Endothelial cell of umbilical vein (primary cell): ENCODE measurements at regions not wholly inside any gene's neighbourhood (a gene's known extent, or its start where the extent isn't known, plus 50 kb on each side); places are given as distances from the start of the nearest gene placed in this dataset.

Experiments
- BruUV-seq: library from RNA; stranded (reverse); fragments of 400-500 nt; replicated peaks from 2 replicates; lab custom pipeline; 2021; lab: Mats Ljungman, UMichigan
- CTCF ChIA-PET: fragments of 300-600, 350-600 bp; sonication (Branson Sonifier 250); formaldehyde crosslinking; loops from one replicate; lab custom pipeline; 2021; ENCODE audit warnings: antibody characterized with exemption, inconsistent platforms; lab: Charles Lee
- POLR2A ChIA-PET: fragments of 300-600, 350-600 bp; sonication (Branson Sonifier 250); formaldehyde crosslinking; loops from one replicate; lab custom pipeline; 2021; ENCODE audit warnings: antibody characterized with exemption, inconsistent platforms; lab: Charles Lee
- DNase-seq: peaks from one replicate; pipeline ENCODE4 v3.0.0-alpha.2; 2011; ENCODE audit warnings: low read depth, low spot score
- FAIRE-seq: peaks from 2 replicates; lab custom pipeline; 2011; peaks lifted over from hg19 to GRCh38; lab: Jason Lieb, UNC
- H2AFZ ChIP-seq: 2 replicates; pipeline ENCODE4 v1.6.0; 2012; ENCODE audit warnings: low read depth, low read length, control low read depth, inconsistent platforms
- H3K27ac ChIP-seq: 2 replicates; pipeline ENCODE4 v1.5.1; 2011; ENCODE audit warnings: low read depth, mild to moderate bottlenecking, control low read depth, low read length, moderate library complexity; ENCODE audit not compliant: insufficient read depth
- H3K27me3 ChIP-seq, 2 experiments: 2 replicates each; pipeline versions ENCODE4 v1.6.0 to v1.6.1; 2011; ENCODE audit warnings: low read length in 2 of 2, mixed read lengths in 1 of 2; ENCODE audit not compliant: control insufficient read depth in 2 of 2, insufficient read depth in 2 of 2
- H3K36me3 ChIP-seq, 2 experiments: 2 replicates in 1 of 2; 3 replicates in 1 of 2; pipeline ENCODE4 v1.5.1; 2011; ENCODE audit warnings: low read length in 2 of 2, mild to moderate bottlenecking in 1 of 2, moderate library complexity in 1 of 2; ENCODE audit not compliant: control insufficient read depth in 2 of 2, insufficient read depth in 2 of 2; ENCODE audit errors: extremely low read depth in 1 of 2
- H3K4me1 ChIP-seq: 3 replicates; pipeline ENCODE4 v1.5.1; 2011; ENCODE audit warnings: mild to moderate bottlenecking, low read length; ENCODE audit not compliant: control insufficient read depth, insufficient read depth; ENCODE audit errors: extremely low read depth
- H3K4me2 ChIP-seq: 2 replicates; pipeline ENCODE4 v1.6.1; 2011; ENCODE audit warnings: low read length, control low read depth, mixed read lengths; ENCODE audit not compliant: insufficient read depth
- H3K4me3 ChIP-seq, 3 experiments: fragments of 200-600 bp in 1 of 3; sonication (generic), shearing (Covaris generic) in 1 of 3; replicated peaks in 1 of 3; 2 replicates each; pipeline ENCODE4 v1.5.1; 2011 to 2016; ENCODE audit warnings: control low read depth in 3 of 3, low read length in 3 of 3, mild to moderate bottlenecking in 2 of 3, inconsistent platforms in 1 of 3, low read depth in 1 of 3, moderate library complexity in 1 of 3; ENCODE audit not compliant: insufficient read depth in 1 of 3
- H3K79me2 ChIP-seq: 2 replicates; pipeline ENCODE4 v1.6.0; 2012; ENCODE audit warnings: low read length, inconsistent platforms; ENCODE audit not compliant: control insufficient read depth, insufficient read depth
- H3K9ac ChIP-seq: replicated peaks from 2 replicates; pipeline ENCODE3; 2011; ENCODE audit warnings: low read length, control low read depth; ENCODE audit not compliant: insufficient read depth; ENCODE audit errors: extremely low read depth
- H3K9me1 ChIP-seq: replicated peaks from 3 replicates; pipeline ENCODE4 v1.6.0; 2011; ENCODE audit warnings: mild to moderate bottlenecking, low read length; ENCODE audit not compliant: control insufficient read depth, insufficient read depth; ENCODE audit errors: extremely low read depth
- H3K9me3 ChIP-seq: replicated peaks from 2 replicates; pipeline ENCODE4 v1.5.1; 2012; ENCODE audit warnings: low read length, inconsistent platforms; ENCODE audit not compliant: control insufficient read depth, insufficient read depth
- H4K20me1 ChIP-seq: replicated peaks from 2 replicates; pipeline ENCODE3; 2011; ENCODE audit warnings: mild to moderate bottlenecking, low read length; ENCODE audit not compliant: control insufficient read depth, insufficient read depth; ENCODE audit errors: extremely low read depth
- CTCF ChIP-seq, 2 donors: IDR thresholded peaks; 1 replicate in 1 of 2; 2 replicates in 1 of 2; pipeline ENCODE4 v1.5.1; 2011; ENCODE audit warnings: low read length in 2 of 2, mild to moderate bottlenecking in 2 of 2, moderate library complexity in 2 of 2, control low read depth in 1 of 2, inconsistent platforms in 1 of 2, low read depth in 1 of 2; ENCODE audit not compliant: insufficient read depth in 1 of 2; ENCODE audit errors: extremely low read depth in 1 of 2
- EZH2 ChIP-seq: IDR thresholded peaks from 2 replicates; pipeline ENCODE4 v1.6.1; 2012; ENCODE audit warnings: borderline replicate concordance, low read depth, mild to moderate bottlenecking, moderate library complexity, low read length, inconsistent platforms; ENCODE audit not compliant: severe bottlenecking
- FOS ChIP-seq: IDR thresholded peaks from 2 replicates; pipeline ENCODE4 v1.6.1; 2011; ENCODE audit warnings: mild to moderate bottlenecking, low read length, moderate library complexity, borderline replicate concordance; ENCODE audit not compliant: insufficient read depth
- GATA2 ChIP-seq: IDR thresholded peaks from 2 replicates; pipeline ENCODE4 v1.7.0; 2011; ENCODE audit warnings: low read depth, mild to moderate bottlenecking, moderate library complexity, mixed read lengths, low read length; ENCODE audit not compliant: insufficient read length, insufficient read depth
- JUN ChIP-seq: IDR thresholded peaks from 2 replicates; pipeline ENCODE4 v1.6.1; 2011; ENCODE audit warnings: borderline replicate concordance, low read depth; ENCODE audit not compliant: insufficient read length, insufficient read depth
- MAX ChIP-seq: IDR thresholded peaks from 2 replicates; pipeline ENCODE4 v1.6.1; 2011; ENCODE audit not compliant: insufficient read depth, insufficient read length
- MYC ChIP-seq: IDR thresholded peaks from one replicate; pipeline ENCODE4 v1.6.1; 2011; ENCODE audit warnings: mild to moderate bottlenecking, low read depth, low read length
- POLR2A ChIP-seq: IDR thresholded peaks from 2 replicates; pipeline ENCODE4 v1.6.1; 2012; ENCODE audit warnings: low read depth, mild to moderate bottlenecking, control low read depth, low read length
- POLR2AphosphoS5 ChIP-seq: IDR thresholded peaks from 2 replicates; pipeline ENCODE4 v1.6.1; 2012; ENCODE audit warnings: low read depth, mild to moderate bottlenecking, control low read depth, low read length, moderate library complexity; ENCODE audit not compliant: insufficient read depth
- dilution Hi-C: fragments of 300-500 bp; cut with MboI; formaldehyde crosslinking; loops from one replicate; pipeline ENCODE4 v1.15.0; 2019; ENCODE audit warnings: low sequenced_read_pairs; ENCODE audit not compliant: extremely low pct_ligation_motif_present
- intact Hi-C: fragments of 100-400 bp; cut with micrococcal nuclease; formaldehyde crosslinking; loops from one replicate; pipeline ENCODE4 v1.10.0; 2022

- H3K4me1 ChIP-seq, result no peaks in the 10 kb centered on the region
- FAIRE-seq (no peak), DNase-seq (no peak)
- no TSS peak for BruUV-seq
- dilution Hi-C loops (no loop called here), intact Hi-C loops (no loop called here)
- H3K9ac ChIP-seq, result no peak overlapping the region
- TF ChIP-seq CTCF (IDR thresholded peaks at IDR 0.05; ENCODE audit: extremely low read depth in 1 of 2, insufficient read depth in 1 of 2, low read depth in 1 of 2, low read length in 2 of 2) (no peak), EZH2 (no peak), MAX (no peak), POLR2A (no peak), GATA2 (no peak), MYC (no peak), JUN (no peak), FOS (no peak), POLR2AphosphoS5 (no peak)
- H3K27ac ChIP-seq, result no peak overlapping the region
- H3K9me3 ChIP-seq, result no peaks in the 10 kb centered on the region
- H3K36me3 ChIP-seq, result no peaks in the 10 kb centered on the region
- no peaks in the 10 kb centered on the region for H4K20me1 ChIP-seq
- no peak overlapping the region for H3K4me3 ChIP-seq
- no peaks in the 10 kb centered on the region for H3K9me1 ChIP-seq
- ChIA-PET POLR2A (no interaction called here), CTCF (interaction anchor here (0.9 kb wide), 1 partner anchor 12 kb away, joined by 4 read pairs; no protein-coding TSS in a partner anchor)
- no peak overlapping the region for H2AFZ ChIP-seq
- H3K4me2 ChIP-seq, result no peak overlapping the region
- H3K27me3 ChIP-seq, result no peaks in the 10 kb centered on the region
- no peaks in the 10 kb centered on the region for H3K79me2 ChIP-seq
Observed at GRCh38 chr2:146591908-146592307, 1252.9 kb upstream of the ACVR2A start.
